ENCODE measurements at regions not wholly inside any gene's neighbourhood (a gene's known extent, or its start where the extent isn't known, plus 50 kb on each side); places are given as distances from the start of the nearest gene placed in this dataset.

GRCh38 chr2:150882751-150883612, 378.7 kb downstream of the RBM43 start:
- Histone ChIP-seq H3K36me3 (ENCODE audit: control insufficient read depth in 2 of 2, insufficient read depth in 1 of 2, low read length in 2 of 2) (no peaks in the 10 kb centered on the region), H3K27ac (ENCODE audit: extremely low read depth, low read depth, low read length) (no peak overlapping the region), H3K4me3 (ENCODE audit: low read depth, low read length) (no peak overlapping the region), H3K4me1 (ENCODE audit: control insufficient read depth, insufficient read depth, low read length) (no peaks in the 10 kb centered on the region), H3K9me3 (ENCODE audit: control insufficient read depth, insufficient read depth, low read depth, low read length) (no peaks in the 10 kb centered on the region)
- TF ChIP-seq ZNF660 (tag by site-specific recombination; IDR thresholded peaks at IDR 0.05) (no peak), KLF8 (tag by site-specific recombination; IDR thresholded peaks at IDR 0.05) (no peak), ZNF112 (tag by site-specific recombination; IDR thresholded peaks at IDR 0.05) (no peak), ZNF513 (tag by site-specific recombination; IDR thresholded peaks at IDR 0.05) (no peak)
- POLR2A ChIA-PET = no interaction called here
- CTCF ChIA-PET = interaction anchor here (1.0 kb wide), 1 partner anchor 13 kb away, joined by 3 read pairs; no protein-coding TSS in a partner anchor

GRCh38 chr2:150880986-150881385, 380.7 kb downstream of the RBM43 start:
- H3K9me3 ChIP-seq (ENCODE audit: control insufficient read depth, insufficient read depth, low read depth, low read length) = no peaks in the 10 kb centered on the region
- TF ChIP-seq ZNF76 (tag by site-specific recombination; IDR thresholded peaks at IDR 0.05; ENCODE audit: borderline replicate concordance, low read depth) (no peak), ZNF266 (tag by site-specific recombination; IDR thresholded peaks at IDR 0.05; ENCODE audit: low read depth) (0 out of 2 replicates have a peak, but pooled peaks have one; percentile 38), ZFP3 (tag by site-specific recombination; IDR thresholded peaks at IDR 0.05; ENCODE audit: low read depth) (no peak), KLF16 (tag by site-specific recombination; IDR thresholded peaks at IDR 0.05) (no peak), ZBTB20 (tag by site-specific recombination; IDR thresholded peaks at IDR 0.05) (no peak)
- H3K4me1 ChIP-seq (ENCODE audit: control insufficient read depth, insufficient read depth, low read length) = no peaks in the 10 kb centered on the region
- POLR2A ChIA-PET = no interaction called here
- no peak overlapping the region for H3K4me3 ChIP-seq (ENCODE audit: low read depth, low read length)
- no peak overlapping the region for H3K27ac ChIP-seq (ENCODE audit: extremely low read depth, low read depth, low read length)
- CTCF ChIA-PET = no interaction called here
- no peaks in the 10 kb centered on the region for H3K36me3 ChIP-seq (ENCODE audit: control insufficient read depth in 2 of 2, insufficient read depth in 1 of 2, low read length in 2 of 2)

- ChIA-PET CTCF (no interaction called here), POLR2A (no interaction called here)
- H3K4me3 ChIP-seq (ENCODE audit: low read depth, low read length) = no peak overlapping the region
- TF ChIP-seq ZNF514 (tag by site-specific recombination; IDR thresholded peaks at IDR 0.05) (no peak), PRDM4 (tag by site-specific recombination; IDR thresholded peaks at IDR 0.05) (no peak), KLF17 (tag by site-specific recombination; IDR thresholded peaks at IDR 0.05) (no peak), SP7 (tag by site-specific recombination; IDR thresholded peaks at IDR 0.05) (no peak), ZNF324 (tag by site-specific recombination; IDR thresholded peaks at IDR 0.05) (no peak), ZNF530 (tag by site-specific recombination; IDR thresholded peaks at IDR 0.05; ENCODE audit: low read depth) (no peak), ZNF548 (tag by site-specific recombination; IDR thresholded peaks at IDR 0.05) (no peak), ZNF184 (tag by site-specific recombination; IDR thresholded peaks at IDR 0.05) (no peak), ZNF341 (tag by site-specific recombination; IDR thresholded peaks at IDR 0.05; ENCODE audit: low read depth) (no peak), ZNF513 (tag by site-specific recombination; IDR thresholded peaks at IDR 0.05) (no peak), ZNF18 (tag by site-specific recombination; IDR thresholded peaks at IDR 0.05) (no peak), KLF8 (tag by site-specific recombination; IDR thresholded peaks at IDR 0.05) (no peak), ZNF112 (tag by site-specific recombination; IDR thresholded peaks at IDR 0.05) (no peak), ZNF157 (tag by site-specific recombination; IDR thresholded peaks at IDR 0.05) (no peak)
Measured at GRCh38 chr2:150878356-150878755, 383.3 kb downstream of the RBM43 start.

More at GRCh38 chr2:150878356-150878755, 383.3 kb downstream of the RBM43 start:
- Histone ChIP-seq H3K4me1 (ENCODE audit: control insufficient read depth, insufficient read depth, low read length) (no peaks in the 10 kb centered on the region), H3K9me3 (ENCODE audit: control insufficient read depth, insufficient read depth, low read depth, low read length) (no peaks in the 10 kb centered on the region), H3K27ac (ENCODE audit: extremely low read depth, low read depth, low read length) (no peak overlapping the region), H3K36me3 (ENCODE audit: control insufficient read depth in 2 of 2, insufficient read depth in 1 of 2, low read length in 2 of 2) (no peaks in the 10 kb centered on the region)

Measured in HEK293 (cell line).